Kidney glomerular epithelial cell (primary cell): ENCODE measurements at regions not wholly inside any gene's neighbourhood (a gene's known extent, or its start where the extent isn't known, plus 50 kb on each side); places are given as distances from the start of the nearest gene placed in this dataset.

ENCODE experiments used
- DNase-seq: peaks from one replicate; lab custom pipeline; 2025; lab: John Stamatoyannopoulos, UW

GRCh38 chr21:15151385-15152103, 86.7 kb upstream of the NRIP1 start:
- DNase-seq = no peak

DNA sequence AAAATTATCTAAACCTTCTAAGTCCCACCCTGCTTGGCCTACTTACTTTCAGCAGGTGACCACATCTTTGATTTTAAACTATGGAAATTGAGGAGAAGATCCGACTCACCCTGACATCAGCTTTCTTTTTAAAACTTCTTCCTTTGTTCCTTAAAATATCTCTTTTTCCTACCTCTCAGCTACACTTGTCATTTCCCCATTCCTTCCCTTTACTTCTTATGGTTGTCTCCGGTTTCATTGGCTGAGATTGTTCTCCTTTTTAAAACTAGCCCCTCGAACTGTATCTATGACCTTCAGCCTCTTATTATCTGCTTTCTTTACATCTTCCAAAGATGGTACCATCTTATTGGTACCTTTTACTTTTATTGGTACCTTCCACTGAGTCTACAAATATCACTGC, 87.8 kb upstream of the NRIP1 start:
- DNase-seq = no peak

DNA sequence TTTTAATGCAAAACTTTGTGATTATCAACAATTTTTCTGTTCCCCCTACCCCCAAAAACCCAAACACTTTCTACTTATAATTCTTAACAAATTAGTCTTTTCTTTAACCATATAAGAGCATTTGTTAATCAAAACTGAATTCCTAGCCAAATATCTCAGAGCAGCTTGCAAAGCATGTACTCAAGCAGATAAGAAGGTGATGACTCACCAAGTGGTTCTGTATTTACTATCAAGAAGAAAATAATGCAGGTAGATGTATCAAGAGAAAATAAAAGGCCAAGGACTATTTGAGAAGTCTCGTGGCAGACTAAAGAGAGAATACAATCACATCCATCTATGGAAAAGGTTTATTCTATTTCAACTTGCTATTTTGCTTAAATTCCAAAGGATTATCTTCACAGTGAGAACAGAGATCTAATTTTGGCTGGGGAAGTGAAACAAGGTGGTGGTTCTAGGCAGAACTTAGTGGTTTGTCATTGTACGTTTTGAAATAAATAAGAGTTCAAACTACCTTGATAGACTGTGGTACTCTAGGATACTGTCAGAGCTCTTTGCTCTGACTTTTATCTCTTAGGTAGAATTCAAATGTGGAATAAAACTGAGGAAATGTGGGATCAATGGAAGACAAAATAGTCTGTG, 94.7 kb upstream of the NRIP1 start:
- no peak for DNase-seq

GRCh38 chr21:15160136-15160535, 95.3 kb upstream of the NRIP1 start:
- no peak for DNase-seq

GRCh38 chr21:15162921-15163320, 98.1 kb upstream of the NRIP1 start:
- DNase-seq = no peak

DNA sequence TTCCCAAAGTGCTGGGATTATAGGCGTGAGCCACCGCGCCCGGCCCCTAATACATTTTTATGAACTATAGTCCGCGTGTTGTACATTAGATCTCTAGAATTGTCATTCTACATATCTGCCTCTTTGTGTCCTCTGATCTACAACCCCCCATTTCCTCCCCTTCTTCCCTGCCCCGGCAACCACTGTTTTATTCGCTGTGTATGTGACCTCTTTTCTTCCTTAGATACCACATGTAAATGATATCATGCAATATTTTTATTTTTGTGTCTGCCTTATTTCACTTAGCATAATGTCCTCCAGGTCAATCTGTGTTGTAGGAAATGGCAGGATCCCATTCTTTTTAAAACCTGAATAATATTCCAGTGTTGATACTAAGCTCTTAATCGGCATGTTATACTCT, 99.5 kb upstream of the NRIP1 start:
- DNase-seq = no peak

GRCh38 chr21:15164678-15165303, 100.0 kb upstream of the NRIP1 start:
- no peak for DNase-seq

DNA sequence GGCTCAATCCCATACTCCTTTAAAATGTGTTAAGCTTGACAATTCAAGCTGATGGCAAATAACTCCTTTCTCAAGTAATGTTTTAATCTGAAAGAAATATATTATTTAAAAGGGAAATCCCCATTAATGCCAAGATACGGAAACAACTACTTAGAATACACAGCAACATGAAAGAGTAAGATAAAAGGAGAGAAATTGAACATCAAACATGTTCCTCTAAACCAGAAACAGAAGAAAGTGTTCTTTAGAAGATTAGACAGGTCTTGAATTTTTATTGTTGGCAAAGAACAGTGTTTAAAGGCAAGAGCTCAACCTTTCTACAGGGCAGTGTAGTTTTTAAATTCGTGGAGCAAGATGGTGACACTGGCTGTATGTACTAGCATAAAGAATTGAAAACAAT, 105.8 kb upstream of the NRIP1 start:
- no peak for DNase-seq

- no peak for DNase-seq
Observed at GRCh38 chr21:15171546-15171945, 106.7 kb upstream of the NRIP1 start.

DNA sequence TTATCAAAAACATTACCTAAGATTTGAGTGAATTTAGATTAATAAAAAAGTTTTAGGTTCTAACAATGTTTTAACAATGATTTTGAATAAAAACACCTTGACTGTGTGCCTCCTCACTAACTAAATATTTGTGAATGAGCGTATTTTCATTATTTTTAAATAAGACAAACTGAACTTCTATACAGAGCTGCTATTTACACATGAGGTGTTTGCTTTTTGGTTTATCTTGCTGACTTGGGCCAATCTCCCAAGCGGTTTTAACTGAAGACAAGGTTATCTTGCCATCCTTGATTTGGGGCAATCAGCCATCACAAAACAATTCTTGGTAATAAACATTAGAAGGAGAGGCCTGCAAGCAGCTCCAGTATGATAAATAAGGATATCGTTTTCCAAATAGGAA, 108.2 kb upstream of the NRIP1 start:
- DNase-seq = no peak

GRCh38 chr21:15174923-15175322, 110.1 kb upstream of the NRIP1 start:
- DNase-seq = no peak

DNA sequence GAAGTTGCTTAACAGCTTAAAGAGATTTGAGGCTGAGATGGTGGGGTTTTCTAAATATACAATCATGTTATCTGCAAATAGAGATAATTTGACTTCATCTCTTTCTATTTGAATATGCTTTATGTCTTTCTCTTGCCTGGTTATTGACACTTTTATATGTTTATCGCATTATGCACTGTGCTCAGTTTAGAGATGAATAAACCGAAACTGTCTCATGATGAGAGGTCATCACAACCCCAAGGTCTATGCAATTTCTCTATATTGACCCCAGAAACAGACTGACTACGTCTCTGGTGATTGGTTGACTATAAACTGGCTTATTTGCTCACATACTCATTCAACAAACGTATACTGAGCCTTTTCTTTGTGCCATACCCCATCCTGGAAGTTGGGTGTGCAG, 117.9 kb upstream of the NRIP1 start:
- no peak for DNase-seq

DNA sequence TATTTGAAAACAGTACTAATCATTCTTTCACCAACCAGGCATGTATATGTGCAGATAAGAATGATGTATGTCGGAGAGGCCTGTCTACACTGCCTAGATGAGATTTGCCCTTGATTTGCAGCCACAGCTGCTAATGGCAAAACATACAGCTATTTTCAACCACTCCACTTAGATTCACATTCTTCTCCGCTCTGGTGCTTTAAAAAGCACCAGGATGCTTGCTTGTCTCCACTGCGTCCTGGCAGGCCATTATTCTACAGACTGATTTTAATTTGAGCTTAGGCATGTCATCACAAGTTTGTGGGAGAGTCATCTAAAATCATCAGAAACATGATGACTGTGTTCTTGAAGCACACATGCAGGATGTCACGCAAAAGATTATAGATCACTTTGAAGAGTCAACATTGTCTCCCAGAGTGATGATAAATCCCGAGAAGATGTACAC, 119.0 kb upstream of the NRIP1 start:
- no peak for DNase-seq

DNA sequence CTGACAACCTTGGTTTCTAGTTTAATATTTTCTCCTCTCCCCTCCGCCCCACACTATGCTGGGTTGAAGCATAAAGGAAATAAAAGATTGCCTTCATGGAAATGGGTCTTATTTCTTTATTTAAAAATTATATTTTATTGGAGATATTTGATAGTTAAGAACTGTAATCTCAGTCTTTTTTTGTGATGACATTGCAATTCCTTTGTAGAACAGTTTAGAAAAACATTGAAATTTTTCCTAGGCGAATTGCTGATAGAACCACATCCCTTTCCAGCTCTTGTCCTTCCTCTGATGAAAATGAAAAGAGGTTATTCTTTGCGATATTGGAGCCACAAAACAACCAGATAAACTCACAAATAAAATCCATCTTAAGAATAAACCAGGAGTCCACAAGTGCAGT, 125.6 kb upstream of the NRIP1 start:
- no peak for DNase-seq

GRCh38 chr21:15190837-15191236, 126.0 kb upstream of the NRIP1 start:
- no peak for DNase-seq

DNA sequence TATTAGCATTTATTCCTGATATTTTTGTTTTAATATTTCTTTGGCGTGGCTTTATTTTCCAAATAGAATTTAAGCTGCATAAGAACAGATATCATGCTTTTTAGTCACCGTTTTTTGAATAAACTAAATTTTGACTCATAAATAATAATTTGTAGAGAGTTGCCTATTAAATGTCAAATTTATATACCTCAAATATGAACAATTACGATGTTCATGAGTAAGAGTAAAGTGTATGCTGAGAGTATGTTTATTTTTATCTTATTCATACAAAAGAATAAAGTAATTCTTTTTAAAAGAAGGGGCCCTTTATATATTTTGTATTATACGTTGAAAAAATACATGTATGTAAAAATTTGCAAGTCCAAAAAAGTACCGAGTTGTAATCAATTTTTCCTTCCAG, 126.5 kb upstream of the NRIP1 start:
- no peak for DNase-seq

DNA sequence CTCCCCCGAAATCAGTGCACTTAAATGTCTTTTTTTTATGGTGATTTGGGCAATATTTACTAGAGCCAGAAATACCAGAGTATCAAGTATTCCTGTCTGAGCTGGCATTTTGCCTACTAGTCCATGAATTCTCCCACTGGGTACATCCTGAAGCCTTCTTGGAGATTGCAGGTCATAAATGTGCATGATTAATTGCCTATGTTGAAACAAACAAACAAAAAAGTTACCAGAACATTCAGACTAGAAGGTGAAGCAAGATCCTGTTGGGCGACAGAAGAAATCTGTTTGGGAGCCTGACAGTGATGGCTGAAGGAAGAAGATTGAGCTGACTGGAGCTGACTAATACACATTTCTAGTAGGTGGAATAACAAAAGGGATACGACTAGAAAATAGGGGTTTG, 127.4 kb upstream of the NRIP1 start:
- DNase-seq = no peak

DNA sequence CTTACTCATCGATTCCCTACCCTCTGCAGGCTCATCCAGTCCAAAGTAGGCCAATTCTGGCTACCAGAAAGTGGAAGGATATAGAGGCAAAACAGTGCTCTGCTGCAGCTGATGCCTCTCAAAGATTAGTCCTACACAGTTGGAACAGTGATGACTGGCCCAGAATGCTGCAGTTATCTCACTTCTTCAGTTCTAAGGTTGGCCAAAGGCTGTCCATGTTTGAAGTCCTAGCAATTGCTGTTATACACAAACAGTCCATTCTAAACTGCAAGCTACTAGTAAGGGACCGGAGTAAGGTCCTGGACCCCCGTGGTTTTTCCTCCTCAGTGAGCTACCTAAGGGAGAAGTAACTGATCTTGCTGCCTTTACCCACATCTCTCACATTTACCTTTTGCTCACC, 129.1 kb upstream of the NRIP1 start:
- DNase-seq = no peak

GRCh38 chr21:15195104-15195503, 130.3 kb upstream of the NRIP1 start:
- no peak for DNase-seq

DNA sequence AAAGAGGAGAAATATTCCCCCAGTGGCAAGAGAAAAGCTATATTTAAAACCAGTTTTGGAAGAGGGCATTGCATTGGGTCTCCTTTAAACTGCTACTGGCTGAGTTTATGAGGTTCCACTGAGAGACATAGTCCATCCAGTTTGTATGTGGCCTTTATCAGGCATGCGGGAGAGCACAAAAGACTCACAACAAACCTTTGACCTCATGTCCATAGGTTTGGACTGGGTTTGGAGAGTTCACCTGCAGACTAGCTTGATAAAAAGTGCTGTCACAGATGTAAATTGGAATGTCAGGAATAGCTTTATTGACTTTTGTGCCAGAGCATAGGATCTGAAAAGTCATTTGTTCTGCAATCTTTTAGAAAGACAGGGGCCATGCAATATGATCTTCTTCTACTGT, 131.0 kb upstream of the NRIP1 start:
- DNase-seq = no peak

DNA sequence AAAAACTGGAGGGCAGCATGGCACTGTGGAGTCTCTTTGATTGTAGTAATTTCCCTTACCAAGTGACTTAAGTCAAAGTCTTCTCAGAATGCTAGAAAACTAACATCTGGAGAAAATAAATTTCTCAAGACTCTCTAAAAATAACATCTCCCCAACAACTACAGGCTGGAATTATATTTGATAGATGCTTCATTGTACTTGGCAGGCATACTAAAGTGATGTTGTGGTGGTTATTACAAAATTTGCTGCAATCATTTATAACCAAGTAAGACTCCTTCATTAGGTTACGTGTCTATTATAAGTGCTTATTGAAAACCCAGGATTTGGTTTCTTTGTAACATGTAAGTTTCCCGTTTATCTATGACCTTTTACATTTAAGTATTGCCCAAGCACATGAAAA, 132.9 kb upstream of the NRIP1 start:
- no peak for DNase-seq

DNA sequence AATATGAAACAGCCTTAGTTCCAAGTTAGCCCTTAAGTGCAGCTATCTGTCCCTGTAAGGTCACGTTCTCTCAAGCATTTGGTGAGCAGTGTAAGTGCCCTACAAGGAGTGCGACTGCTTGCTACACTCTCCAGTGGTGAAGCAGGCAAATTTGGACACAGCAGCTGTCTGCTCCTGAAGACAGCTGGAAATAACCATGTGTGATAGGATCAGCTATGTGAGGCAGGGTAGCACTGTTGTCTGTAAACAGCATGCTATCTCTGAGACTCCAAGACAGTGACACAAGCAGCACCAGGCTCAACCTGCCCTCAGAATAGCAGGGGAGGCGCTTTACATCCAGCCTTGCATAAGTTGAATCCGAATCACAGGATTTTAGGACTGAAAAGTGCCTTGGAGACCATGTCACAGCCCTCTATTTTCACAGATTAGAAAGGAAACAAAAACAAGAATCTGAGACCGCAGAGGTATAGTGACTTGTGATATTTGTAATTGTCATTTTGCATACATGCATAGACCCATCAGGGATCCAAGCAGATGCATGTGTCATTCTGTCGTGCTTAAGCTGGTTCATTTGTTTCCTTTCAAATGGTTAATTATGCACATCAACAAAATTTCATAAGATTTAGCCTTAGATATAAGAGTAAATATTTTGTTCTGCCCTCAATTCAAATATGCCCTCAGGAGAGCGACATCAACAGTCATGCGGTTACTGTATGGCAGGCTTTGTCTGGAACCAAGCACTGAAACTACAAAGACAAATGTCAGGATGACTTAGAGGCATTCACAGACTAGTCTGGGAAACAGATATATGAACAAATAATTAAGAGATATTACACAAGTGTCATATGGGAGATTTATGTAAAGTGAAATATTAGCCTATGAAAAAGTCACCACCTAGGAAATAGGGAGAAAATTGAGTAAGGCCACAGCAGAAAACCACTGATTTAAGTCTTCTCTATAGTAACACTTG, 134.9 kb upstream of the NRIP1 start:
- no peak for DNase-seq
